SK-N-SH (cell line): ENCODE measurements at regions not wholly inside any gene's neighbourhood (a gene's known extent, or its start where the extent isn't known, plus 50 kb on each side); places are given as distances from the start of the nearest gene placed in this dataset.

Source experiments
- CTCF ChIA-PET: fragments of 300-600, 350-600 bp; formaldehyde crosslinking; extraction: SDS; loops from one replicate; lab custom pipeline; 2021; lab: Yijun Ruan, JAX
- POLR2A ChIA-PET: fragments of 350-600 bp; sonication (Branson Sonifier 250); formaldehyde crosslinking; extraction: SDS; loops from one replicate; lab custom pipeline; 2020; ENCODE audit warnings: antibody characterized with exemption, inconsistent platforms; lab: Yijun Ruan, JAX
- DNase-seq: peaks from one replicate; pipeline ENCODE4 v3.0.0; 2012
- H2AFZ ChIP-seq: fragments of 200-600 bp; sonication (generic); 2 replicates; pipeline ENCODE4 v1.8.1; 2016; ENCODE audit warnings: antibody characterized with exemption, mild to moderate bottlenecking, low read depth
- H3F3A ChIP-seq: fragments of 200-600 bp; sonication (generic); replicated peaks from 2 replicates; pipeline ENCODE3; 2016; ENCODE audit warnings: antibody characterized with exemption, mild to moderate bottlenecking; ENCODE audit not compliant: insufficient read depth
- H3K27ac ChIP-seq, 2 experiments: fragments of 200-500 bp in 1 of 2; fragments of 200-600 bp in 1 of 2; sonication (Bioruptor generic) in 1 of 2; sonication (generic), shearing (Covaris generic) in 1 of 2; 2 replicates each; pipeline versions ENCODE4 v1.5.1 to v1.6.1; 2014 to 2016; ENCODE audit warnings: low read depth in 2 of 2, inconsistent platforms in 1 of 2, low read length in 1 of 2, mild to moderate bottlenecking in 1 of 2, mixed read lengths in 1 of 2
- H3K27me3 ChIP-seq: fragments of 200-600 bp; sonication (generic), shearing (Covaris generic); 2 replicates; pipeline ENCODE4 v1.6.1; 2016; ENCODE audit warnings: mixed run types; ENCODE audit not compliant: insufficient read depth
- H3K36me3 ChIP-seq, 2 experiments: fragments of 200-500 bp in 1 of 2; fragments of 200-600 bp in 1 of 2; sonication (Bioruptor generic) in 1 of 2; sonication (generic) in 1 of 2; replicated peaks in 1 of 2; 2 replicates each; pipeline versions ENCODE3 to v1.5.1; 2014 to 2016; ENCODE audit warnings: low read length in 1 of 2, mild to moderate bottlenecking in 1 of 2; ENCODE audit not compliant: insufficient read depth in 2 of 2, control insufficient read depth in 1 of 2
- H3K4me1 ChIP-seq, 2 experiments: fragments of 200-500 bp in 1 of 2; fragments of 200-600 bp in 1 of 2; sonication (Bioruptor generic) in 1 of 2; sonication (generic), shearing (Covaris generic) in 1 of 2; 2 replicates each; pipeline versions ENCODE4 v1.5.1 to v1.6.1; 2014 to 2016; ENCODE audit warnings: low read depth in 1 of 2, low read length in 1 of 2, mixed run types in 1 of 2; ENCODE audit not compliant: insufficient read depth in 2 of 2, control insufficient read depth in 1 of 2
- H3K4me2 ChIP-seq: fragments of 200-600 bp; sonication (generic), shearing (Covaris generic); 2 replicates; pipeline ENCODE4 v1.6.1; 2017; ENCODE audit warnings: mixed run types
- H3K4me3 ChIP-seq, 2 experiments: fragments of 200-500 bp in 1 of 2; fragments of 200-600 bp in 1 of 2; sonication (Bioruptor generic) in 1 of 2; sonication (generic), shearing (Covaris generic) in 1 of 2; 2 replicates each; pipeline versions ENCODE4 v1.5.1 to v1.8.1; 2014 to 2016; ENCODE audit warnings: low read depth in 2 of 2, inconsistent platforms in 1 of 2, low read length in 1 of 2, mild to moderate bottlenecking in 1 of 2, mixed read lengths in 1 of 2, moderate library complexity in 1 of 2
- H3K79me2 ChIP-seq: fragments of 200-600 bp; sonication (generic); 2 replicates; pipeline ENCODE4 v1.8.1; 2017; ENCODE audit warnings: mild to moderate bottlenecking; ENCODE audit not compliant: insufficient read depth
- H3K9ac ChIP-seq: fragments of 200-600 bp; sonication (generic); 2 replicates; pipeline ENCODE4 v1.6.1; 2017; ENCODE audit warnings: mixed run types
- H3K9me2 ChIP-seq: fragments of 200-600 bp; sonication (generic); 2 replicates; pipeline ENCODE4 v1.6.1; 2017; ENCODE audit warnings: mixed run types
- H3K9me3 ChIP-seq: fragments of 200-600 bp; sonication (generic); 2 replicates; pipeline ENCODE4 v1.6.1; 2017; ENCODE audit warnings: mixed run types, mild to moderate bottlenecking, moderate library complexity
- H4K20me1 ChIP-seq: fragments of 200-600 bp; sonication (generic); 2 replicates; pipeline ENCODE4 v1.6.1; 2017; ENCODE audit warnings: mild to moderate bottlenecking, mixed run types; ENCODE audit not compliant: insufficient read depth
- EZH2phosphoT487 ChIP-seq: fragments of 200-600 bp; sonication (generic); IDR thresholded peaks from 2 replicates; pipeline ENCODE4 v1.6.1; 2017; ENCODE audit warnings: low read depth, mixed run types, mild to moderate bottlenecking, antibody characterized with exemption, moderate library complexity, borderline replicate concordance
- FOXM1 ChIP-seq: IDR thresholded peaks from 2 replicates; pipeline ENCODE4 v1.4.0; 2012; ENCODE audit warnings: low read depth, mild to moderate bottlenecking
- NRF1 ChIP-seq: IDR thresholded peaks from 2 replicates; pipeline ENCODE4 v1.6.1; 2012; ENCODE audit warnings: low read depth, mild to moderate bottlenecking, low read length
- POLR2AphosphoS5 ChIP-seq: IDR thresholded peaks from 2 replicates; pipeline ENCODE4 v1.6.1; 2012; ENCODE audit warnings: low read depth, low read length
- SIN3A ChIP-seq: IDR thresholded peaks from 2 replicates; pipeline ENCODE4 v1.6.1; 2012; ENCODE audit warnings: low read depth, mild to moderate bottlenecking, low read length, moderate library complexity, borderline replicate concordance
- SMC3 ChIP-seq: IDR thresholded peaks from 2 replicates; pipeline ENCODE4 v1.6.1; 2012; ENCODE audit warnings: low read depth, low read length, improper control_type of control experiment
- TAF1 ChIP-seq: IDR thresholded peaks from 2 replicates; pipeline ENCODE4 v1.6.1; 2012; ENCODE audit warnings: low read depth, mild to moderate bottlenecking, low read length, moderate library complexity, borderline replicate concordance
- TEAD4 ChIP-seq: IDR thresholded peaks from 2 replicates; pipeline ENCODE4 v1.4.0; 2012; ENCODE audit warnings: mild to moderate bottlenecking, borderline replicate concordance; ENCODE audit not compliant: insufficient read depth
- WGBS: methylation state at CpG from one replicate; pipeline ENCODE4 v1.1.6; 2017; ENCODE audit warnings: low lambda C conversion rate; 5-methylcytosine and 5-hydroxymethylcytosine counted together
- TF ChIP-seq, protein P1 (sequence below): fragments of 150-350 bp; IDR thresholded peaks from 2 replicates; pipeline ENCODE4 v1.6.1; 2017; ENCODE audit warnings: antibody characterized with exemption, low read length, low read depth, borderline replicate concordance
- TF ChIP-seq, protein P2 (sequence below): IDR thresholded peaks from 2 replicates; pipeline ENCODE4; 2012
- TF ChIP-seq, protein P3 (sequence below): IDR thresholded peaks from 2 replicates; pipeline ENCODE4 v1.4.0; 2012; ENCODE audit warnings: low read depth
- TF ChIP-seq, protein P4 (sequence below): IDR thresholded peaks from 2 replicates; pipeline ENCODE4 v1.6.1; 2012; ENCODE audit warnings: mild to moderate bottlenecking, low read depth, low read length, moderate library complexity
- TF ChIP-seq, protein P5 (sequence below): fragments of 150-350 bp; IDR thresholded peaks from 2 replicates; pipeline ENCODE4 v1.6.1; 2016; ENCODE audit warnings: mild to moderate bottlenecking, low read depth, low read length

DNA sequence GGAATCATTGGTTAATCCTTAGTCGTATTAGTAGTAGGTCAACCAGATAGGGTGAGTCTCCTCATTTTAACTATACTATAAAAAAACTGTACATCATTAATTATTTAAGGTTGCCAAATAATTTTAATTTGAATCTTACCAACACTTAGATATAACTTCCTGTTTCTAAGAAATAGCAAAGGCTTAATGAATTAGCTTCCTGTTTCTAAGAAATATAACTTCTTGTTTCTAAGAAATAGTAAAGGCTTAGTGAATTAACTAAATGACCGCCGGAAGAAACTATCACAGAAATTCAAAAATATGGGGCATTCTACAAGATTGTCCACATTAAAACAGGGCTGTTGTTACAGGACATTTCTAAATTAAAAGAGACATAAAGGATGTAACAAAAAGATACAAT, 392.9 kb upstream of the FOXG1 start:
- no peak for DNase-seq
- H3K9me3 ChIP-seq = no peaks in the 10 kb centered on the region
- H3K27me3 ChIP-seq = no peaks in the 10 kb centered on the region; the same call in 1 of the 2 replicates
- H3F3A ChIP-seq = no peaks in the 10 kb centered on the region
- H2AFZ ChIP-seq = no peak overlapping the region
- H4K20me1 ChIP-seq = no peaks in the 10 kb centered on the region
- H3K36me3 ChIP-seq = no peaks in the 10 kb centered on the region
- H3K9ac ChIP-seq = no peak overlapping the region
- 10% methylated on average over 3 of the region's 3 CpGs for WGBS
- no peak overlapping the region for H3K4me2 ChIP-seq
- H3K79me2 ChIP-seq = no peaks in the 10 kb centered on the region
- H3K27ac ChIP-seq = no peak overlapping the region
- H3K9me2 ChIP-seq = no peaks in the 10 kb centered on the region
- TF ChIP-seq POLR2AphosphoS5 (no peak), EZH2phosphoT487 (no peak), FOXM1 (no peak), TEAD4 (no peak), SIN3A (no peak), SMC3 (no peak), TAF1 (no peak), NRF1 (no peak)
- TF ChIP-seq, protein P1, sequence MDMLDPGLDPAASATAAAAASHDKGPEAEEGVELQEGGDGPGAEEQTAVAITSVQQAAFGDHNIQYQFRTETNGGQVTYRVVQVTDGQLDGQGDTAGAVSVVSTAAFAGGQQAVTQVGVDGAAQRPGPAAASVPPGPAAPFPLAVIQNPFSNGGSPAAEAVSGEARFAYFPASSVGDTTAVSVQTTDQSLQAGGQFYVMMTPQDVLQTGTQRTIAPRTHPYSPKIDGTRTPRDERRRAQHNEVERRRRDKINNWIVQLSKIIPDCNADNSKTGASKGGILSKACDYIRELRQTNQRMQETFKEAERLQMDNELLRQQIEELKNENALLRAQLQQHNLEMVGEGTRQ = no peak
- TF ChIP-seq, protein P2, sequence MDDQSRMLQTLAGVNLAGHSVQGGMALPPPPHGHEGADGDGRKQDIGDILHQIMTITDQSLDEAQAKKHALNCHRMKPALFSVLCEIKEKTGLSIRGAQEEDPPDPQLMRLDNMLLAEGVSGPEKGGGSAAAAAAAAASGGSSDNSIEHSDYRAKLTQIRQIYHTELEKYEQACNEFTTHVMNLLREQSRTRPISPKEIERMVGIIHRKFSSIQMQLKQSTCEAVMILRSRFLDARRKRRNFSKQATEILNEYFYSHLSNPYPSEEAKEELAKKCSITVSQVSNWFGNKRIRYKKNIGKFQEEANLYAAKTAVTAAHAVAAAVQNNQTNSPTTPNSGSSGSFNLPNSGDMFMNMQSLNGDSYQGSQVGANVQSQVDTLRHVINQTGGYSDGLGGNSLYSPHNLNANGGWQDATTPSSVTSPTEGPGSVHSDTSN = no peak
- TF ChIP-seq, protein P3, sequence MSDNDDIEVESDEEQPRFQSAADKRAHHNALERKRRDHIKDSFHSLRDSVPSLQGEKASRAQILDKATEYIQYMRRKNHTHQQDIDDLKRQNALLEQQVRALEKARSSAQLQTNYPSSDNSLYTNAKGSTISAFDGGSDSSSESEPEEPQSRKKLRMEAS = no peak
- TF ChIP-seq, protein P4, sequence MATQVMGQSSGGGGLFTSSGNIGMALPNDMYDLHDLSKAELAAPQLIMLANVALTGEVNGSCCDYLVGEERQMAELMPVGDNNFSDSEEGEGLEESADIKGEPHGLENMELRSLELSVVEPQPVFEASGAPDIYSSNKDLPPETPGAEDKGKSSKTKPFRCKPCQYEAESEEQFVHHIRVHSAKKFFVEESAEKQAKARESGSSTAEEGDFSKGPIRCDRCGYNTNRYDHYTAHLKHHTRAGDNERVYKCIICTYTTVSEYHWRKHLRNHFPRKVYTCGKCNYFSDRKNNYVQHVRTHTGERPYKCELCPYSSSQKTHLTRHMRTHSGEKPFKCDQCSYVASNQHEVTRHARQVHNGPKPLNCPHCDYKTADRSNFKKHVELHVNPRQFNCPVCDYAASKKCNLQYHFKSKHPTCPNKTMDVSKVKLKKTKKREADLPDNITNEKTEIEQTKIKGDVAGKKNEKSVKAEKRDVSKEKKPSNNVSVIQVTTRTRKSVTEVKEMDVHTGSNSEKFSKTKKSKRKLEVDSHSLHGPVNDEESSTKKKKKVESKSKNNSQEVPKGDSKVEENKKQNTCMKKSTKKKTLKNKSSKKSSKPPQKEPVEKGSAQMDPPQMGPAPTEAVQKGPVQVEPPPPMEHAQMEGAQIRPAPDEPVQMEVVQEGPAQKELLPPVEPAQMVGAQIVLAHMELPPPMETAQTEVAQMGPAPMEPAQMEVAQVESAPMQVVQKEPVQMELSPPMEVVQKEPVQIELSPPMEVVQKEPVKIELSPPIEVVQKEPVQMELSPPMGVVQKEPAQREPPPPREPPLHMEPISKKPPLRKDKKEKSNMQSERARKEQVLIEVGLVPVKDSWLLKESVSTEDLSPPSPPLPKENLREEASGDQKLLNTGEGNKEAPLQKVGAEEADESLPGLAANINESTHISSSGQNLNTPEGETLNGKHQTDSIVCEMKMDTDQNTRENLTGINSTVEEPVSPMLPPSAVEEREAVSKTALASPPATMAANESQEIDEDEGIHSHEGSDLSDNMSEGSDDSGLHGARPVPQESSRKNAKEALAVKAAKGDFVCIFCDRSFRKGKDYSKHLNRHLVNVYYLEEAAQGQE = no peak
- TF ChIP-seq, protein P5, sequence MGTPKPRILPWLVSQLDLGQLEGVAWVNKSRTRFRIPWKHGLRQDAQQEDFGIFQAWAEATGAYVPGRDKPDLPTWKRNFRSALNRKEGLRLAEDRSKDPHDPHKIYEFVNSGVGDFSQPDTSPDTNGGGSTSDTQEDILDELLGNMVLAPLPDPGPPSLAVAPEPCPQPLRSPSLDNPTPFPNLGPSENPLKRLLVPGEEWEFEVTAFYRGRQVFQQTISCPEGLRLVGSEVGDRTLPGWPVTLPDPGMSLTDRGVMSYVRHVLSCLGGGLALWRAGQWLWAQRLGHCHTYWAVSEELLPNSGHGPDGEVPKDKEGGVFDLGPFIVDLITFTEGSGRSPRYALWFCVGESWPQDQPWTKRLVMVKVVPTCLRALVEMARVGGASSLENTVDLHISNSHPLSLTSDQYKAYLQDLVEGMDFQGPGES = no peak
- CTCF ChIA-PET = interaction anchor here (1.2 kb wide), 1 partner anchor 236 kb away, joined by 3 read pairs; no protein-coding TSS in a partner anchor
- H3K4me3 ChIP-seq = no peak overlapping the region
- no peaks in the 10 kb centered on the region for H3K4me1 ChIP-seq
- POLR2A ChIA-PET = no interaction called here
